ENCODE measurements at regions not wholly inside any gene's neighbourhood (a gene's known extent, or its start where the extent isn't known, plus 50 kb on each side); places are given as distances from the start of the nearest gene placed in this dataset.

DNA sequence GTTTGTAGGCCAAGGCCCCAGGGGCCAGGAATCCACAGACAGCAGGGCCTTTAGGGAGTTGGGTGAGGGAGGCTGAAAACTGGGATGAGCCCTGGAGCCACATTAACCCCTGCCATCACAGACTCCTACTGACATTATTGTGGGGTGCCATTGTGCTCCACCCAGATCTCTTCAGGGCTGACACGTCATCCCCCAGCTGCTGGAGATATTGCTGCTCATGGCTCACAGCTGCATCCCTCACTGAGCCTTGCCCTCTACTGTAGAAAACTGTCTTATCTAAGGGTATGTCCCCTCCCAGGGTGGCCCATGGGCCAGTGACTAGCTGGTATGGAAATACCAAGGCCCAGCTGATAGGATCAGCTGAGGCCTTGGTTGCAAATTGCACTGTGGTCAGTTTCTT lies 87.3 kb upstream of the PRR23C start:
- Histone ChIP-seq H3K4me2 (ENCODE audit: extremely low read depth, insufficient read depth, low read length) (no peak overlapping the region), H3K4me3 (replicated peaks in 1 of 4; ENCODE audit: control extremely low read depth in 1 of 4, insufficient read depth in 1 of 4, low read depth in 3 of 4, low read length in 4 of 4) (no peak overlapping the region), H3K9me3 (ENCODE audit: control insufficient read depth, insufficient read depth, low read depth, low read length) (no peaks in the 10 kb centered on the region), H3K79me2 (ENCODE audit: control insufficient read depth, insufficient read depth, low read length) (no peaks in the 10 kb centered on the region), H3K27ac (ENCODE audit: insufficient read depth, low read length) (no peak overlapping the region), H3K4me1 (ENCODE audit: control insufficient read depth, extremely low read depth, insufficient read depth, low read length) (no peaks in the 10 kb centered on the region), H2AFZ (ENCODE audit: low read length) (no peak overlapping the region), H3K27me3 (ENCODE audit: control insufficient read depth, insufficient read depth, low read length) (peaks cover 2% of the 10 kb centered on the region), H3K36me3 (ENCODE audit: control insufficient read depth, insufficient read depth, low read length) (no peaks in the 10 kb centered on the region), H3K9ac (ENCODE audit: insufficient read depth, low read length) (no peak overlapping the region), H4K20me1 (ENCODE audit: control insufficient read depth, extremely low read depth, insufficient read depth, low read length) (no peaks in the 10 kb centered on the region)
- no peak for DNase-seq (ENCODE audit: low read depth in 2 of 2)
- TF ChIP-seq EZH2 (IDR thresholded peaks at IDR 0.05; ENCODE audit: low read length, missing control alignments) = no peak
- TF ChIP-seq, protein P1, sequence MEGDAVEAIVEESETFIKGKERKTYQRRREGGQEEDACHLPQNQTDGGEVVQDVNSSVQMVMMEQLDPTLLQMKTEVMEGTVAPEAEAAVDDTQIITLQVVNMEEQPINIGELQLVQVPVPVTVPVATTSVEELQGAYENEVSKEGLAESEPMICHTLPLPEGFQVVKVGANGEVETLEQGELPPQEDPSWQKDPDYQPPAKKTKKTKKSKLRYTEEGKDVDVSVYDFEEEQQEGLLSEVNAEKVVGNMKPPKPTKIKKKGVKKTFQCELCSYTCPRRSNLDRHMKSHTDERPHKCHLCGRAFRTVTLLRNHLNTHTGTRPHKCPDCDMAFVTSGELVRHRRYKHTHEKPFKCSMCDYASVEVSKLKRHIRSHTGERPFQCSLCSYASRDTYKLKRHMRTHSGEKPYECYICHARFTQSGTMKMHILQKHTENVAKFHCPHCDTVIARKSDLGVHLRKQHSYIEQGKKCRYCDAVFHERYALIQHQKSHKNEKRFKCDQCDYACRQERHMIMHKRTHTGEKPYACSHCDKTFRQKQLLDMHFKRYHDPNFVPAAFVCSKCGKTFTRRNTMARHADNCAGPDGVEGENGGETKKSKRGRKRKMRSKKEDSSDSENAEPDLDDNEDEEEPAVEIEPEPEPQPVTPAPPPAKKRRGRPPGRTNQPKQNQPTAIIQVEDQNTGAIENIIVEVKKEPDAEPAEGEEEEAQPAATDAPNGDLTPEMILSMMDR (conservative IDR thresholded peaks at IDR 0.05 in 1 of 2, IDR thresholded peaks at IDR 0.05 in 1 of 2; ENCODE audit: low read depth in 1 of 2, low read length in 2 of 2) = no peak

DNA sequence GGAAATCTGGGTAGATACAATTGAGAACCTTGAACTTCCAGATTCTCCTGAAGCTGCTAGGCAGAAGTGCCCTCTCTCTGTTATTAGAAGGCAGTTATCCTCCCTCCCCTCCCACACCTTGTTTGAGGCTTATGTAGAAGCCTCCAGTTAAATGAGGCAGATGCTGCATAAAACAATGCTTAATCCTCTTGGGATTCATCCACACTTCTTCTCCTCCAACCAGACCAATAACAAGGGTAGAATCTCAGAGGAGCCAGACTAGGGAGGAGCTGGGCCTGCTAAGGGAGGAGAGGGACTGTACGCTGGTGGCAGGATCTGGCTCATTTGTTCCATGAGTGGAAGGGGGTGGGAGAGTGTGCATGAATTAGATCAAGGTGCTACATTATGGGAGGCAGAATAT lies 88.3 kb upstream of the PRR23C start:
- Histone ChIP-seq H3K27me3 (ENCODE audit: control insufficient read depth, insufficient read depth, low read length) (peaks cover 2% of the 10 kb centered on the region), H3K4me2 (ENCODE audit: extremely low read depth, insufficient read depth, low read length) (no peak overlapping the region), H3K9ac (ENCODE audit: insufficient read depth, low read length) (no peak overlapping the region), H3K27ac (ENCODE audit: insufficient read depth, low read length) (no peak overlapping the region), H4K20me1 (ENCODE audit: control insufficient read depth, extremely low read depth, insufficient read depth, low read length) (no peaks in the 10 kb centered on the region), H3K9me3 (ENCODE audit: control insufficient read depth, insufficient read depth, low read depth, low read length) (no peaks in the 10 kb centered on the region), H3K36me3 (ENCODE audit: control insufficient read depth, insufficient read depth, low read length) (no peaks in the 10 kb centered on the region), H3K4me1 (ENCODE audit: control insufficient read depth, extremely low read depth, insufficient read depth, low read length) (no peaks in the 10 kb centered on the region), H3K79me2 (ENCODE audit: control insufficient read depth, insufficient read depth, low read length) (no peaks in the 10 kb centered on the region), H2AFZ (ENCODE audit: low read length) (no peak overlapping the region), H3K4me3 (replicated peaks in 1 of 4; ENCODE audit: control extremely low read depth in 1 of 4, insufficient read depth in 1 of 4, low read depth in 3 of 4, low read length in 4 of 4) (no peak overlapping the region)
- TF ChIP-seq EZH2 (IDR thresholded peaks at IDR 0.05; ENCODE audit: low read length, missing control alignments) = no peak
- TF ChIP-seq, protein P1 (conservative IDR thresholded peaks at IDR 0.05 in 1 of 2, IDR thresholded peaks at IDR 0.05 in 1 of 2; ENCODE audit: low read depth in 1 of 2, low read length in 2 of 2) = no peak
- DNase-seq (ENCODE audit: low read depth in 2 of 2) = no peak

DNA sequence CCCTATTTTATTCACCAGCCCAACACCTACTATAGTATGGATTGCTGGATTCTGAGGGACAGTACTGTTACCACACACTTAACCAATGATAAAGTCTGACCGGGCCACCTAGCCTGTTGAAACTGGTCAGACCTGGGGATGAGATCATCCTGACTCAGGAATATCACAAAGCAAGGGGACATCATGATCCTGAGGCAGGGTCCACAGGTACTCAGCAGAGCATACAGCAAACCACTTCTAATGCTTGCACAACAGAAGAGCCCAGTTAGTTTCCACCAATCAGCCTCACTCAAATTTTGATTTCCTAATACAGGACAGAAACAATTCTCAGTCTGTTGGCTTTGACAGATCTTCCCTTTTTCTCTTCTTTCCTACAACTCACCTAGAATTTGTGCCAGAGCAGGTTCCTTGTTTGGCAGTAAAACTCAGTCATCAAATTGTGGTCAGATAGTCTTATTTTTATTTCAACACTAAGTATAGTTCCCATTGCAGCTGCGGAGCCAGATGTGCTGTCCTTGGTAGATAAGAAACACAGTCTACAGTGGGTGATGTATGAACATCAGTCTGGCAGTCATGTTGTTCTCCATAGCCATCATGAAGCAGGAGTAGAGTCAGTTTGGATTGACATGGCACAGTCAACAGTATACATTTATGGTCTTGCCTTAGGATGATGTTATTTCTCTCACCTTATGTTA lies 90.1 kb upstream of the PRR23C start:
- no peaks in the 10 kb centered on the region for H3K9me3 ChIP-seq (ENCODE audit: control insufficient read depth, insufficient read depth, low read depth, low read length)
- TF ChIP-seq, protein P1 (conservative IDR thresholded peaks at IDR 0.05 in 1 of 2, IDR thresholded peaks at IDR 0.05 in 1 of 2; ENCODE audit: low read depth in 1 of 2, low read length in 2 of 2) = no peak
- TF ChIP-seq EZH2 (IDR thresholded peaks at IDR 0.05; ENCODE audit: low read length, missing control alignments) = no peak
- H3K4me3 ChIP-seq (replicated peaks in 1 of 4; ENCODE audit: control extremely low read depth in 1 of 4, insufficient read depth in 1 of 4, low read depth in 3 of 4, low read length in 4 of 4) = no peak overlapping the region
- H3K36me3 ChIP-seq (ENCODE audit: control insufficient read depth, insufficient read depth, low read length) = no peaks in the 10 kb centered on the region
- no peak for DNase-seq (ENCODE audit: low read depth in 2 of 2)
- no peaks in the 10 kb centered on the region for H4K20me1 ChIP-seq (ENCODE audit: control insufficient read depth, extremely low read depth, insufficient read depth, low read length)
- no peak overlapping the region for H2AFZ ChIP-seq (ENCODE audit: low read length)
- peaks cover 2% of the 10 kb centered on the region for H3K27me3 ChIP-seq (ENCODE audit: control insufficient read depth, insufficient read depth, low read length)
- no peaks in the 10 kb centered on the region for H3K4me1 ChIP-seq (ENCODE audit: control insufficient read depth, extremely low read depth, insufficient read depth, low read length)
- no peaks in the 10 kb centered on the region for H3K79me2 ChIP-seq (ENCODE audit: control insufficient read depth, insufficient read depth, low read length)
- no peak overlapping the region for H3K27ac ChIP-seq (ENCODE audit: insufficient read depth, low read length)
- no peak overlapping the region for H3K9ac ChIP-seq (ENCODE audit: insufficient read depth, low read length)
- no peak overlapping the region for H3K4me2 ChIP-seq (ENCODE audit: extremely low read depth, insufficient read depth, low read length)

Data from fibroblast of lung (primary cell).